MCF 10A (cell line): ENCODE measurements at regions not wholly inside any gene's neighbourhood (a gene's known extent, or its start where the extent isn't known, plus 50 kb on each side); places are given as distances from the start of the nearest gene placed in this dataset.

ENCODE experiments used
- BruUV-seq: library from RNA; stranded (reverse); fragments of 400-500 nt; replicated peaks from 2 replicates; lab custom pipeline; 2021; lab: Mats Ljungman, UMichigan
- CTCF ChIA-PET: fragments of 300-600 bp; sonication (Branson Sonifier 250); formaldehyde crosslinking; extraction: SDS; loops from one replicate; lab custom pipeline; 2021; ENCODE audit warnings: antibody characterized with exemption, inconsistent platforms; lab: Yijun Ruan, JAX
- POLR2A ChIA-PET: fragments of 300-600, 350-650 bp; sonication (Branson Sonifier 250); formaldehyde crosslinking; extraction: SDS; loops from one replicate; lab custom pipeline; 2020; ENCODE audit warnings: antibody characterized with exemption, inconsistent platforms; lab: Yijun Ruan, JAX
- DNase-seq: peaks from one replicate; pipeline ENCODE4 v3.0.0-alpha.2; 2018; ENCODE audit not compliant: unreplicated experiment
- H3K27ac Mint-ChIP-seq: one replicate; pipeline ENCODE4 v1.8.0; 2022; ENCODE audit warnings: mild to moderate bottlenecking, low read depth, mixed read lengths; ENCODE audit not compliant: unreplicated experiment
- H3K27me3 Mint-ChIP-seq: one replicate; pipeline ENCODE4 v1.8.0; 2022; ENCODE audit warnings: mixed read lengths; ENCODE audit not compliant: insufficient read depth, unreplicated experiment
- H3K36me3 Mint-ChIP-seq: one replicate; pipeline ENCODE4 v1.8.0; 2022; ENCODE audit warnings: mild to moderate bottlenecking, moderate library complexity, mixed read lengths; ENCODE audit not compliant: insufficient read depth, unreplicated experiment
- H3K4me1 Mint-ChIP-seq: one replicate; pipeline ENCODE4 v1.8.0; 2022; ENCODE audit warnings: mixed read lengths; ENCODE audit not compliant: insufficient read depth, unreplicated experiment
- H3K4me3 Mint-ChIP-seq: one replicate; pipeline ENCODE4 v1.8.0; 2022; ENCODE audit warnings: mild to moderate bottlenecking, moderate library complexity, mixed read lengths; ENCODE audit not compliant: unreplicated experiment
- H3K9me3 Mint-ChIP-seq: one replicate; pipeline ENCODE4 v1.8.0; 2022; ENCODE audit warnings: mixed read lengths; ENCODE audit not compliant: unreplicated experiment
- CTCF ChIP-seq: fragments of 200-600 bp; IDR thresholded peaks from one replicate; pipeline ENCODE4 v1.8.0; 2022; ENCODE audit warnings: antibody characterized with exemption, mild to moderate bottlenecking; ENCODE audit not compliant: unreplicated experiment
- intact Hi-C: fragments of 100-400 bp; cut with micrococcal nuclease; formaldehyde crosslinking; loops from 2 replicates; pipeline ENCODE4 v1.14.1; 2022

- Mint-ChIP-seq H3K4me1 (peaks cover 32% of the 10 kb centered on the region), H3K36me3 (no peaks in the 10 kb centered on the region), H3K4me3 (no peak overlapping the region), H3K27me3 (no peaks in the 10 kb centered on the region), H3K9me3 (no peaks in the 10 kb centered on the region), H3K27ac (no peak overlapping the region)
- DNase-seq: no peak
- no TSS peak for BruUV-seq
- ChIA-PET CTCF (no interaction called here), POLR2A (interaction anchor here (0.7 kb wide), 1 partner anchor 317 kb away, joined by 3 read pairs; no protein-coding TSS in a partner anchor)
- intact Hi-C loops: no loop called here
- no peak for TF ChIP-seq CTCF
Observed at GRCh38 chr5:112002376-112002775, 245.4 kb upstream of the NREP start.

- no peaks in the 10 kb centered on the region for H3K27me3 Mint-ChIP-seq
- no peak overlapping the region for H3K4me3 Mint-ChIP-seq
- H3K36me3 Mint-ChIP-seq: no peaks in the 10 kb centered on the region
- no peak for TF ChIP-seq CTCF
- BruUV-seq: no TSS peak
- ChIA-PET POLR2A (interaction anchor here (0.6 to 1.6 kb wide), 2 partner anchors 328 to 446 kb away, joined by 3 read pairs; no protein-coding TSS in a partner anchor), CTCF (no interaction called here)
- peaks cover 28% of the 10 kb centered on the region for H3K4me1 Mint-ChIP-seq
- no peak for DNase-seq
- H3K27ac Mint-ChIP-seq: no peak overlapping the region
- intact Hi-C loops: loop anchor here (5.0 to 10.0 kb wide), 2 partner anchors 143 to 244 kb away; partner anchors contain the start of gene NREP
- H3K9me3 Mint-ChIP-seq: no peaks in the 10 kb centered on the region
Observed at GRCh38 chr5:111999286-111999685, 242.3 kb upstream of the NREP start.

GRCh38 chr5:111998871-111999270 is 241.9 kb upstream of the NREP start:
- H3K4me3 Mint-ChIP-seq: no peak overlapping the region
- ChIA-PET CTCF (no interaction called here), POLR2A (interaction anchor here (0.5 to 1.6 kb wide), 3 partner anchors 328 to 961 kb away, joined by 3 read pairs; no protein-coding TSS in a partner anchor)
- H3K4me1 Mint-ChIP-seq: peaks cover 28% of the 10 kb centered on the region
- no peaks in the 10 kb centered on the region for H3K9me3 Mint-ChIP-seq
- TF ChIP-seq CTCF: no peak
- BruUV-seq: no TSS peak
- intact Hi-C loops: loop anchor here (5.0 to 10.0 kb wide), 2 partner anchors 143 to 244 kb away; partner anchors contain the start of gene NREP
- no peaks in the 10 kb centered on the region for H3K27me3 Mint-ChIP-seq
- H3K36me3 Mint-ChIP-seq: no peaks in the 10 kb centered on the region
- peak; percentile 22 for DNase-seq
- peak overlapping the region; percentile 11 for H3K27ac Mint-ChIP-seq

GRCh38 chr5:111997711-111998110 is 240.7 kb upstream of the NREP start:
- no peak for TF ChIP-seq CTCF
- CTCF ChIA-PET: no interaction called here
- POLR2A ChIA-PET: interaction anchor here (0.6 to 1.6 kb wide), 5 partner anchors 9 to 327 kb away, joined by 3 to 4 read pairs (median 3); no protein-coding TSS in a partner anchor
- intact Hi-C loops: loop anchor here (5.0 to 10.0 kb wide), 2 partner anchors 145 to 243 kb away; partner anchors contain the start of gene NREP
- no peaks in the 10 kb centered on the region for H3K27me3 Mint-ChIP-seq
- H3K9me3 Mint-ChIP-seq: no peaks in the 10 kb centered on the region
- no TSS peak for BruUV-seq
- peaks cover 28% of the 10 kb centered on the region for H3K4me1 Mint-ChIP-seq
- peak overlapping the region; percentile 54 for H3K27ac Mint-ChIP-seq
- peak; percentile 92 for DNase-seq
- H3K4me3 Mint-ChIP-seq: no peak overlapping the region
- no peaks in the 10 kb centered on the region for H3K36me3 Mint-ChIP-seq
